ENCODE measurements at regions not wholly inside any gene's neighbourhood (a gene's known extent, or its start where the extent isn't known, plus 50 kb on each side); places are given as distances from the start of the nearest gene placed in this dataset.

GRCh38 chr2:19776941-19777514, 124.8 kb downstream of the TTC32 start:
- no peak for DNase-seq

GRCh38 chr2:19775838-19776237, 125.9 kb downstream of the TTC32 start:
- DNase-seq, result no peak

- no peak for DNase-seq
Observed at GRCh38 chr2:19775315-19775714, 126.5 kb downstream of the TTC32 start.

GRCh38 chr2:19774805-19775176, 127.0 kb downstream of the TTC32 start:
- no peak for DNase-seq

- no peak for DNase-seq
Observed at GRCh38 chr2:19772981-19773380, 128.8 kb downstream of the TTC32 start.

GRCh38 chr2:19769513-19769912, 132.3 kb downstream of the TTC32 start:
- no peak for DNase-seq

- no peak for DNase-seq
Observed at GRCh38 chr2:19767899-19768298, 133.9 kb downstream of the TTC32 start.

GRCh38 chr2:19764998-19765397, 136.8 kb downstream of the TTC32 start:
- no peak for DNase-seq

- DNase-seq, result no peak
Observed at GRCh38 chr2:19763731-19764130, 138.1 kb downstream of the TTC32 start.

- no peak for DNase-seq
Observed at GRCh38 chr2:19762959-19763605, 138.7 kb downstream of the TTC32 start.

GRCh38 chr2:19762142-19762541, 139.6 kb downstream of the TTC32 start:
- DNase-seq, result no peak

GRCh38 chr2:19759880-19760279, 141.9 kb downstream of the TTC32 start:
- DNase-seq, result no peak

- no peak for DNase-seq
Observed at GRCh38 chr2:19758658-19759057, 143.1 kb downstream of the TTC32 start.

GRCh38 chr2:19757586-19757985, 144.2 kb downstream of the TTC32 start:
- no peak for DNase-seq

GRCh38 chr2:19754907-19755306, 146.9 kb downstream of the TTC32 start:
- DNase-seq, result no peak

GRCh38 chr2:19753818-19754217, 148.0 kb downstream of the TTC32 start:
- DNase-seq, result no peak

- DNase-seq, result no peak
Observed at GRCh38 chr2:19753314-19753713, 148.5 kb downstream of the TTC32 start.

GRCh38 chr2:19752500-19752899, 149.3 kb downstream of the TTC32 start:
- DNase-seq, result no peak

- DNase-seq, result no peak
Observed at GRCh38 chr2:19751631-19752030, 150.2 kb downstream of the TTC32 start.

- DNase-seq, result no peak
Observed at GRCh38 chr2:19750136-19750535, 151.6 kb downstream of the TTC32 start.

- DNase-seq, result no peak
Observed at GRCh38 chr2:19749507-19749836, 152.3 kb downstream of the TTC32 start.

- no peak for DNase-seq
Observed at GRCh38 chr2:19748711-19749506, 152.9 kb downstream of the TTC32 start.

- DNase-seq, result no peak
Observed at GRCh38 chr2:19748073-19748375, 153.8 kb downstream of the TTC32 start.

GRCh38 chr2:19747310-19748072, 154.3 kb downstream of the TTC32 start:
- no peak for DNase-seq

Measured in activated CD4-positive, alpha-beta T cell treated with anti-CD3 and anti-CD28 coated beads, Interleukin-2, amount 50 U/mL, for 48 hours (primary cell).